ENCODE measurements at regions not wholly inside any gene's neighbourhood (a gene's known extent, or its start where the extent isn't known, plus 50 kb on each side); places are given as distances from the start of the nearest gene placed in this dataset.

DNA sequence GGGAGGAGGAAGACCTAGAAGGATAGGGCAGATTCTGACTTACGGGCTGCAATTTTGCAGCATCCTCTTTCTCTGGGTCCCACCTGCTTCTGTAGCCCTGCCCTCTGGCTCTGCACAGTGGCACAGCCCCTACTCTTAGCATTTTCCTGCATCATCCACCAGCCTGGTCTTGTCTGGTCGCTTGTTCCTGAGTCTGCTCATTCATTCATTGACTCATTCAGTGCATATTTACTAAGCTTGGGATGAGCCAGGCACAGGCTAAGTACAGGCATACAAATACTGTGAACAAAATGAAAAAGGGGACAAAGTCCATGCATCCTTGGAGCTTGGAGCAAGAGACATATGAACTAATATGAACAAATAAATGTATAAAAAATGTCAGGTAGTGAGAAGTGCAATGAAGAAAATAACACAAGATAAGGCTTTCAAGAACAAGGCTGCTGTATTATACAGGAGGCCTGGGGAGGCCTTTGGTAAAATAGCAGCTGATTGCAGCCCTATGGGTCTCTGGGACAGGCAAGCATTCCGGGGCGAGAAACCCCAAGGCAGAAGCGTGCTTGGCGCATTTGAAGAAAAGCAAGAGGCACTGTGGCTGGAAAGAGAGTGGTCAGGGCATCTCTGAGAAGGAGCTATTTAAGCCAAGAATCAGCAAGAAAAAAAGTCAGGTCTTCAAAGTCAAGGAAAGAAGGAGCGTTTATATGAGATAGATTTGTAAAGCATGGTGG is 108.0 kb upstream of the ALX4 start:
- TF ChIP-seq, protein P1, sequence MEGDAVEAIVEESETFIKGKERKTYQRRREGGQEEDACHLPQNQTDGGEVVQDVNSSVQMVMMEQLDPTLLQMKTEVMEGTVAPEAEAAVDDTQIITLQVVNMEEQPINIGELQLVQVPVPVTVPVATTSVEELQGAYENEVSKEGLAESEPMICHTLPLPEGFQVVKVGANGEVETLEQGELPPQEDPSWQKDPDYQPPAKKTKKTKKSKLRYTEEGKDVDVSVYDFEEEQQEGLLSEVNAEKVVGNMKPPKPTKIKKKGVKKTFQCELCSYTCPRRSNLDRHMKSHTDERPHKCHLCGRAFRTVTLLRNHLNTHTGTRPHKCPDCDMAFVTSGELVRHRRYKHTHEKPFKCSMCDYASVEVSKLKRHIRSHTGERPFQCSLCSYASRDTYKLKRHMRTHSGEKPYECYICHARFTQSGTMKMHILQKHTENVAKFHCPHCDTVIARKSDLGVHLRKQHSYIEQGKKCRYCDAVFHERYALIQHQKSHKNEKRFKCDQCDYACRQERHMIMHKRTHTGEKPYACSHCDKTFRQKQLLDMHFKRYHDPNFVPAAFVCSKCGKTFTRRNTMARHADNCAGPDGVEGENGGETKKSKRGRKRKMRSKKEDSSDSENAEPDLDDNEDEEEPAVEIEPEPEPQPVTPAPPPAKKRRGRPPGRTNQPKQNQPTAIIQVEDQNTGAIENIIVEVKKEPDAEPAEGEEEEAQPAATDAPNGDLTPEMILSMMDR (IDR thresholded peaks at IDR 0.05) = no peak
- TF ChIP-seq POLR2A (IDR thresholded peaks at IDR 0.05) = no peak
